HCT116 (cell line): ENCODE measurements at regions not wholly inside any gene's neighbourhood (a gene's known extent, or its start where the extent isn't known, plus 50 kb on each side); places are given as distances from the start of the nearest gene placed in this dataset.

Experiments used
- ATAC-seq: fragments of 200-7000 bp; cut with Tn5 transposase; 2 replicates; pipeline ENCODE4 v1.9.1; 2020; ENCODE audit warnings: mild to moderate bottlenecking, moderate library complexity
- BruUV-seq: library from RNA; stranded (reverse); fragments of 400-500 nt; replicated peaks from 2 replicates; lab custom pipeline; 2021; lab: Mats Ljungman, UMichigan
- CTCF ChIA-PET: fragments of 300-600 bp; sonication (Branson Sonifier 250); formaldehyde crosslinking; loops from one replicate; lab custom pipeline; 2021; ENCODE audit warnings: antibody characterized with exemption; lab: Charles Lee
- POLR2A ChIA-PET: fragments of 300-600, 350-600 bp; sonication (Branson Sonifier 250); formaldehyde crosslinking; loops from one replicate; lab custom pipeline; 2021; ENCODE audit warnings: antibody characterized with exemption; lab: Charles Lee
- RAD21 ChIA-PET, 2 experiments: fragments of 300-600 bp; sonication (Branson Sonifier 250); formaldehyde crosslinking; loops; one replicate each; lab custom pipeline; 2023; ENCODE audit warnings: low total read pairs in 2 of 2; ENCODE audit not compliant: uncharacterized antibody in 2 of 2, unreplicated experiment in 2 of 2, low non-redundant PET in 1 of 2; lab: Charles Lee
- DNase-seq: peaks from one replicate; pipeline ENCODE4 v3.0.0-alpha.2; 2010; ENCODE audit warnings: low read depth, low spot score
- H2AFZ ChIP-seq: fragments of 200-600 bp; shearing (Covaris generic), sonication (generic); 2 replicates; pipeline ENCODE4 v1.6.1; 2017; ENCODE audit warnings: low read depth, mixed run types, mixed read lengths, antibody characterized with exemption, low read length; ENCODE audit not compliant: poor library complexity, severe bottlenecking
- H3K27ac ChIP-seq: 2 replicates; pipeline ENCODE4 v1.5.1; 2012; ENCODE audit warnings: low read depth, low read length
- H3K27me3 ChIP-seq: fragments of 200-600 bp; sonication (generic); 2 replicates; pipeline ENCODE4 v1.6.1; 2016; ENCODE audit warnings: mixed run types, low read length, mixed read lengths; ENCODE audit not compliant: insufficient read depth
- H3K36me3 ChIP-seq, 2 experiments: fragments of 200-500 bp in 1 of 2; fragments of 200-600 bp in 1 of 2; sonication (Bioruptor generic) in 1 of 2; sonication (generic) in 1 of 2; 2 replicates each; pipeline versions ENCODE4 v1.5.1 to v1.6.1; 2014 to 2016; ENCODE audit warnings: low read length in 2 of 2, inconsistent platforms in 1 of 2, mixed read lengths in 1 of 2, mixed run types in 1 of 2; ENCODE audit not compliant: insufficient read depth in 2 of 2, control insufficient read depth in 1 of 2
- H3K4me1 ChIP-seq, 2 experiments: fragments of 200-600 bp in 1 of 2; sonication (generic) in 1 of 2; 2 replicates each; pipeline versions ENCODE4 v1.5.1 to v1.6.1; 2012 to 2017; ENCODE audit warnings: low read length in 2 of 2, inconsistent platforms in 1 of 2, mild to moderate bottlenecking in 1 of 2, mixed read lengths in 1 of 2, mixed run types in 1 of 2, moderate library complexity in 1 of 2; ENCODE audit not compliant: insufficient read depth in 2 of 2, control insufficient read depth in 1 of 2
- H3K4me2 ChIP-seq: fragments of 200-600 bp; sonication (generic); 2 replicates; pipeline ENCODE4 v1.6.1; 2017; ENCODE audit warnings: mixed run types, low read length, mixed read lengths
- H3K4me3 ChIP-seq, 2 experiments: fragments of 200-600 bp in 1 of 2; sonication (generic) in 1 of 2; replicated peaks in 1 of 2; 2 replicates each; pipeline ENCODE4 v1.5.1; 2011 to 2016; ENCODE audit warnings: low read length in 2 of 2, control low read depth in 1 of 2, low read depth in 1 of 2, mild to moderate bottlenecking in 1 of 2, mixed read lengths in 1 of 2, mixed run types in 1 of 2
- H3K79me2 ChIP-seq: fragments of 200-600 bp; sonication (generic); 2 replicates; pipeline ENCODE4 v1.6.1; 2017; ENCODE audit warnings: mild to moderate bottlenecking, mixed run types, low read length, moderate library complexity, mixed read lengths; ENCODE audit not compliant: insufficient read depth
- H3K9ac ChIP-seq: fragments of 200-600 bp; sonication (generic); 2 replicates; pipeline ENCODE4 v1.6.1; 2016; ENCODE audit warnings: low read length, mixed read lengths
- H3K9me2 ChIP-seq: fragments of 200-600 bp; sonication (generic), shearing (Covaris generic); 2 replicates; pipeline ENCODE4 v1.6.1; 2017; ENCODE audit warnings: mixed run types, mild to moderate bottlenecking, moderate library complexity; ENCODE audit not compliant: insufficient read depth
- H3K9me3 ChIP-seq, 2 experiments: fragments of 200-500 bp in 1 of 2; fragments of 200-600 bp in 1 of 2; sonication (Bioruptor generic) in 1 of 2; sonication (generic) in 1 of 2; 2 replicates each; pipeline ENCODE4 v1.6.1; 2014 to 2017; ENCODE audit warnings: low read length in 2 of 2, mixed read lengths in 2 of 2, inconsistent platforms in 1 of 2, low read depth in 1 of 2, mild to moderate bottlenecking in 1 of 2, mixed run types in 1 of 2, moderate library complexity in 1 of 2; ENCODE audit not compliant: control insufficient read depth in 1 of 2, insufficient read depth in 1 of 2
- H4K20me1 ChIP-seq: fragments of 200-600 bp; sonication (generic), shearing (Covaris generic); 2 replicates; pipeline ENCODE4 v1.6.1; 2017; ENCODE audit warnings: mixed run types, mild to moderate bottlenecking, moderate library complexity; ENCODE audit not compliant: insufficient read depth
- POLR2AphosphoS5 ChIP-seq: IDR thresholded peaks from 2 replicates; pipeline ENCODE4 v1.6.1; 2011; ENCODE audit warnings: mild to moderate bottlenecking, low read depth, low read length, moderate library complexity
- intact Hi-C: fragments of 100-400 bp; cut with micrococcal nuclease; formaldehyde crosslinking; loops from 2 replicates; pipeline ENCODE4 v1.10.0; 2022
- TF ChIP-seq, protein P1 (sequence below), 3 experiments: fragments of 200-600 bp in 1 of 3; sonication (generic) in 1 of 3; IDR thresholded peaks in 2 of 3; conservative IDR thresholded peaks in 1 of 3; 2 replicates each; pipeline ENCODE4 v1.5.1; 2012 to 2017; ENCODE audit warnings: low read depth in 2 of 3, low read length in 2 of 3, antibody characterized with exemption in 1 of 3, borderline replicate concordance in 1 of 3, control low read depth in 1 of 3, mild to moderate bottlenecking in 1 of 3, mixed read lengths in 1 of 3, mixed run types in 1 of 3, moderate library complexity in 1 of 3; ENCODE audit not compliant: insufficient read depth in 1 of 3

DNA sequence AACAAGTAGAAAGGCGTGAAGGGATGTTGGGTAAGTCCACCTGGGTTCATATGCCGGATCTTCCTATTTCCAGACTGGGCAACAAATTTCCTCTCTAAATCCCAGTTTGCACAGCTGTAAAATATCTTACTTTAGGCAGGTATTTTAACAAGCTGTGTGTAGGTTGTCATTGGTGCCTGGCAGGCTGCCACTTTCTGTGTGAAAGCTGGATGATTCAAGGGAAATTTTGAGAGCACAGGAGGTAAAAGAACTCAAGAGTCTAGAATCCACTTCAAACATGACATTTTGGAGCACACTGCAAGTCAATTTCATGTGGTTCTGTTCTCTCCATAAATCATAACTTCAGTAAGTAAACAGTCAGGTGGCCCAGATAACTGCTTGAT lies 817.4 kb upstream of the AMELY start:
- Histone ChIP-seq H3K27me3 (no peaks in the 10 kb centered on the region), H3K9me2 (no peaks in the 10 kb centered on the region), H3K36me3 (no peaks in the 10 kb centered on the region), H3K4me1 (no peaks in the 10 kb centered on the region), H3K4me2 (no peak overlapping the region), H3K79me2 (no peaks in the 10 kb centered on the region), H3K9me3 (no peaks in the 10 kb centered on the region), H2AFZ (no peak overlapping the region), H3K27ac (no peak overlapping the region), H4K20me1 (no peaks in the 10 kb centered on the region), H3K9ac (no peak overlapping the region), H3K4me3 (no peak overlapping the region)
- ChIA-PET POLR2A (no interaction called here), RAD21 (no interaction called here), CTCF (no interaction called here)
- BruUV-seq: no TSS peak
- no peak for DNase-seq
- intact Hi-C loops: no loop called here
- ATAC-seq: no peak
- TF ChIP-seq POLR2AphosphoS5: no peak

DNA sequence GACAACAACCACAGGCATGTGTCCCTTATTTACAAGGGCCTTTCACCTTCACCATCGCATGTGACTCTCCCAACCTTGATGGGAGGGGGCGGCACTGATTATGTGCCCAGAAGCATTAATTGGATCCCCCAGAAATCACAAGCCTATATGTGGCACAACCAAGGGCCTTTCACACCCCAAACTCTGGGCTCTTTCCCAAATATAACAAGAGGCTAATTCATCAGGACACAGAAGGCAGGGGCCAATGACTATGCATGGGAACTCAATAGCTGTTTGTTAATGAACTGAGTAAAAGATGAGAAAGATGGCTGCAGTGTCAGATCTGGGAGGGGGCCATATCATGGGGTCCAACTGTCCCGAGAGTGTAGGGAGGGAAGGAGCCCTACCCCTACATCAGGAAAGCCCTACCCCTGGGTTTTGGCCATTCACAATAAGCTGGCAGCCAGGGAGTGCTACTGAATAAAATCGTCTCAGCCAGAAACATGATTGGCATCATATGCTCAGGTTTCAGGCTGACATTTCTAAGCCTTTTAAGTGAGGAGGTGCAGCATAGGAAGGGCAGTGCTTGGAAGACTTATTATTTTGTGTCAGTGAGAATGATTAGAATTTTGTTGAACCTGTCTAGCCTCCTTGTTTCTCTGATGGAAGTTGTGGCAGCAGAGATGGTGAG lies 814.4 kb upstream of the AMELY start:
- H2AFZ ChIP-seq: no peak overlapping the region
- no TSS peak for BruUV-seq
- intact Hi-C loops: no loop called here
- POLR2A ChIA-PET: no interaction called here
- H3K9ac ChIP-seq: no peak overlapping the region
- no peaks in the 10 kb centered on the region for H4K20me1 ChIP-seq
- no peak overlapping the region for H3K4me3 ChIP-seq
- no peaks in the 10 kb centered on the region for H3K79me2 ChIP-seq
- H3K4me2 ChIP-seq: no peak overlapping the region
- RAD21 ChIA-PET: no interaction called here
- no peaks in the 10 kb centered on the region for H3K9me2 ChIP-seq
- no peaks in the 10 kb centered on the region for H3K36me3 ChIP-seq
- H3K4me1 ChIP-seq: no peaks in the 10 kb centered on the region
- CTCF ChIA-PET: no interaction called here
- no peak for ATAC-seq
- TF ChIP-seq, protein P1, sequence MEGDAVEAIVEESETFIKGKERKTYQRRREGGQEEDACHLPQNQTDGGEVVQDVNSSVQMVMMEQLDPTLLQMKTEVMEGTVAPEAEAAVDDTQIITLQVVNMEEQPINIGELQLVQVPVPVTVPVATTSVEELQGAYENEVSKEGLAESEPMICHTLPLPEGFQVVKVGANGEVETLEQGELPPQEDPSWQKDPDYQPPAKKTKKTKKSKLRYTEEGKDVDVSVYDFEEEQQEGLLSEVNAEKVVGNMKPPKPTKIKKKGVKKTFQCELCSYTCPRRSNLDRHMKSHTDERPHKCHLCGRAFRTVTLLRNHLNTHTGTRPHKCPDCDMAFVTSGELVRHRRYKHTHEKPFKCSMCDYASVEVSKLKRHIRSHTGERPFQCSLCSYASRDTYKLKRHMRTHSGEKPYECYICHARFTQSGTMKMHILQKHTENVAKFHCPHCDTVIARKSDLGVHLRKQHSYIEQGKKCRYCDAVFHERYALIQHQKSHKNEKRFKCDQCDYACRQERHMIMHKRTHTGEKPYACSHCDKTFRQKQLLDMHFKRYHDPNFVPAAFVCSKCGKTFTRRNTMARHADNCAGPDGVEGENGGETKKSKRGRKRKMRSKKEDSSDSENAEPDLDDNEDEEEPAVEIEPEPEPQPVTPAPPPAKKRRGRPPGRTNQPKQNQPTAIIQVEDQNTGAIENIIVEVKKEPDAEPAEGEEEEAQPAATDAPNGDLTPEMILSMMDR (IDR thresholded peaks at IDR 0.05 in 2 of 3, conservative IDR thresholded peaks at IDR 0.05 in 1 of 3; ENCODE audit: borderline replicate concordance in 1 of 3, insufficient read depth in 1 of 3, low read depth in 2 of 3, low read length in 2 of 3): no peak
- no peaks in the 10 kb centered on the region for H3K27me3 ChIP-seq
- H3K9me3 ChIP-seq: no peaks in the 10 kb centered on the region
- H3K27ac ChIP-seq: no peak overlapping the region
- DNase-seq: no peak
